GM19455 (cell line): ENCODE measurements at regions not wholly inside any gene's neighbourhood (a gene's known extent, or its start where the extent isn't known, plus 50 kb on each side); places are given as distances from the start of the nearest gene placed in this dataset.
"Not testable (repeated sequence)": the region's sequence is repeated elsewhere in the genome, so short reads cannot be mapped to it uniquely, and the experiment has no call there.

Experiments
- ATAC-seq: cut with Tn5 transposase; IDR thresholded peaks from one replicate; pipeline ENCODE4 v1.9.1; 2021; ENCODE audit not compliant: unreplicated experiment

- ATAC-seq: no peak
Observed at GRCh38 chr3:181609030-181609767, 102.5 kb upstream of the SOX2 start.

- ATAC-seq: no peak
Observed at GRCh38 chr3:181604267-181604666, 107.5 kb upstream of the SOX2 start.

- ATAC-seq: no peak
Observed at GRCh38 chr3:181596126-181596525, 115.6 kb upstream of the SOX2 start.

- ATAC-seq: not testable (repeated sequence)
Observed at GRCh38 chr3:181590939-181591338, 120.8 kb upstream of the SOX2 start.

- ATAC-seq: no peak
Observed at GRCh38 chr3:181582619-181583018, 129.1 kb upstream of the SOX2 start.

- no peak for ATAC-seq
Observed at GRCh38 chr3:181581656-181582055, 130.1 kb upstream of the SOX2 start.

- no peak for ATAC-seq
Observed at GRCh38 chr3:181578743-181579142, 133.0 kb upstream of the SOX2 start.

GRCh38 chr3:181572432-181572831, 139.3 kb upstream of the SOX2 start:
- no peak for ATAC-seq

- no peak for ATAC-seq
Observed at GRCh38 chr3:181570472-181570871, 141.3 kb upstream of the SOX2 start.

GRCh38 chr3:181569356-181569940, 142.3 kb upstream of the SOX2 start:
- no peak for ATAC-seq

GRCh38 chr3:181568693-181569092, 143.0 kb upstream of the SOX2 start:
- no peak for ATAC-seq

- no peak for ATAC-seq
Observed at GRCh38 chr3:181568248-181568647, 143.5 kb upstream of the SOX2 start.

GRCh38 chr3:181567311-181568075, 144.2 kb upstream of the SOX2 start:
- ATAC-seq: no peak

GRCh38 chr3:181565416-181565815, 146.3 kb upstream of the SOX2 start:
- no peak for ATAC-seq

GRCh38 chr3:181564222-181564621, 147.5 kb upstream of the SOX2 start:
- no peak for ATAC-seq

GRCh38 chr3:181561139-181562031, 150.3 kb upstream of the SOX2 start:
- ATAC-seq: no peak

GRCh38 chr3:181558870-181559269, 152.9 kb upstream of the SOX2 start:
- no peak for ATAC-seq

GRCh38 chr3:181555681-181556080, 156.0 kb upstream of the SOX2 start:
- no peak for ATAC-seq

GRCh38 chr3:181554233-181554765, 157.4 kb upstream of the SOX2 start:
- no peak for ATAC-seq

GRCh38 chr3:181549266-181549665, 162.5 kb upstream of the SOX2 start:
- ATAC-seq: no peak

- ATAC-seq: no peak
Observed at GRCh38 chr3:181541414-181541813, 170.3 kb upstream of the SOX2 start.
